GM18909 (cell line): ENCODE measurements at regions not wholly inside any gene's neighbourhood (a gene's known extent, or its start where the extent isn't known, plus 50 kb on each side); places are given as distances from the start of the nearest gene placed in this dataset.

Source experiments
- ATAC-seq: cut with Tn5 transposase; IDR thresholded peaks from one replicate; pipeline ENCODE4 v1.9.1; 2021; ENCODE audit warnings: mild to moderate bottlenecking; ENCODE audit not compliant: unreplicated experiment, poor library complexity

GRCh38 chr1:219686171-219686570 lies 73.3 kb upstream of the ZC3H11B start:
- no peak for ATAC-seq

- no peak for ATAC-seq
These were observed 69.9 kb upstream of the ZC3H11B start for GRCh38 chr1:219682788-219683187.

GRCh38 chr1:219681876-219682275 lies 69.0 kb upstream of the ZC3H11B start:
- no peak for ATAC-seq

- no peak for ATAC-seq
These were observed 63.3 kb upstream of the ZC3H11B start for GRCh38 chr1:219676012-219676765.

DNA sequence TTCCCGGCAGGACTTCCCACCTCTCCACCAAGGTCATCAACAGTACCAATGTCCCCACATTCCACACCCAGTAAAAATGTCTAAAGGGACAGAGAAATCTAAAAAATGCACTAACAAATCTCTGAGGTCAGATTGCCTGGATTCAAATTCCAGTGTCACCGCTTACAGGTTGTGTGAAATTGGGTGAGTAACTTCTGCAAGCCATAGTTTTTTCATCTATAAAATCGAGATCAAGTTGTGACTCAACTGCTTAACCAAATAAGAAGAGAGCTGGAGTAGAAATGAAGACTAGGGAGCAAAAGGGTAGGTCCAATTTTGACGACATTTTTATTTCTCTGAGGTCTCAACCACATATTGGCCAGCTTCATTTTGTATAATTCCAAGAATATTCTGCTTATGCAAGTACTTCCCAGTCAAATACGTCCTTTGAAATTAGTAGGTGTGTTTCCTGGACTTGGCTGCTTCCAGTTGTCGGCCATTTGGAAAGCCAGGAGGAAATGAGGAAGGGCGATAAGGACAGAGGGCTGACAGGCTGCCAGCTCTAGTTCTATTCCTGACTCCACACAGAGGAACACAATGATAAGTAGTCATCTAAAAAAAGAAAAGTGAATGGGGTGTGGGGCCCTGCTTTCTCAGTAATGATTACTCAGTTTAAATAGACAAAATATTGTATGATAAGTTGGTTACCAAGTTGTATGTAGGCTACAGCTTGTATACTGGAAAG lies 57.7 kb upstream of the ZC3H11B start:
- ATAC-seq: no peak

DNA sequence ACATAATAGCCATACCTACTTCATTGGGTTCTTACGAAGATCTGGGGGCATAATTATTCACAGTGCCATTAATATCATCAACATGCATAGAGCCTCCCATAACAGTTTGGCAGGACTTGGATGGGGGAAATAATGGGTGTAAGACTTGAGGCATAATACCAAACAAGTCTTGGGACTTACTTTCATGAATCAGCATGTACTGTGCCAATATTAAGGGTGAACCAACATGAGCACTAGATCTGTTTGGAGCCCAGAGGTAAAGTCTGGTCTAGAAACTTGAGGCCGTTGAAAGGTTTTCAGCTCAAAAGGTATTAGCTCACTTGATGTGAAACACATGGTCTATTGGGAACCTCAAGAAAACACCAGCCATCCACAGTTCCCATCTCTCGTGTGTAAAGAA lies 56.7 kb upstream of the ZC3H11B start:
- ATAC-seq: no peak

DNA sequence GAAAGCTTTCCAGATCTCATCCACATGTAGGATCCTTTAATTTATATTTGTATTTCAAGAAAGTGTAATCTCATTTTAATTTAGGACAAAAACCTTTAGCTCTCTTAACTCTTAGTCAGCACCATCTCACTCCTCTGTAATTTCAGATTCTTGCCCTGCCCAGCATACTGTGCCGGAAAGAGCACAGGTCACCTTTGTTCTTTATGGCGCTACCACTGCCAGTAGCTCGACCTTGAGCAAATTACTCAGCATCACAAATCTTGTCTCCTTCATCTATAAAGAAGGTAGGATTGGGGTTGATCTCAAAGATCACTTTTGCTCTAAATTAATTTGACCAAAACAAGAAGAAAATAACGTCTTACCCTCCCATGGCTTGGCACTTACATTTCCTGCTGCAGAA lies 56.1 kb upstream of the ZC3H11B start:
- no peak for ATAC-seq

DNA sequence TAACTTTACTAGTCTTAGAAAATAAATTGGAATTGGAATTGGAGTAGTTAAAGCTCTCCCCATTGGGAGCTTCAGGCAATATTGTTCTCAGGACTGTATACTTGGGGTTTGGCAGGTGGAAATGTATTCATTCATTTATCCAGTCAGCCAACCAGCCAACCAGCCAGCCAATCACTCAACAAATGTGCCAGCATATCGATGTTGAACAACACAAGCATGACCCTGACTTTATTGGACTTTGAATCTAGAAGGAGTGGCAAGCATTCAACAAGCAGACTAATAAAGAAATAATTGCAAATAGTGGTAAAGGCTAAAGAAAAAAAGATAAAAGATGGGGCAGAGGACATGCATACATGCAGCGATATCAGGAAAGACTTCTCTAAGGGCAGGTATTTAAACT lies 55.5 kb upstream of the ZC3H11B start:
- no peak for ATAC-seq

GRCh38 chr1:219666242-219666641 lies 53.3 kb upstream of the ZC3H11B start:
- ATAC-seq: no peak

GRCh38 chr1:219665089-219665488 lies 52.2 kb upstream of the ZC3H11B start:
- no peak for ATAC-seq

GRCh38 chr1:219664310-219665029 lies 51.6 kb upstream of the ZC3H11B start:
- ATAC-seq: no peak
